MCF 10A (cell line): ENCODE measurements at regions not wholly inside any gene's neighbourhood (a gene's known extent, or its start where the extent isn't known, plus 50 kb on each side); places are given as distances from the start of the nearest gene placed in this dataset.
"Not testable (repeated sequence)": the region's sequence is repeated elsewhere in the genome, so short reads cannot be mapped to it uniquely, and the experiment has no call there.

Experiments
- BruUV-seq: library from RNA; stranded (reverse); fragments of 400-500 nt; replicated peaks from 2 replicates; lab custom pipeline; 2021; lab: Mats Ljungman, UMichigan
- CTCF ChIA-PET: fragments of 300-600 bp; sonication (Branson Sonifier 250); formaldehyde crosslinking; extraction: SDS; loops from one replicate; lab custom pipeline; 2021; ENCODE audit warnings: antibody characterized with exemption, inconsistent platforms; lab: Yijun Ruan, JAX
- POLR2A ChIA-PET: fragments of 300-600, 350-650 bp; sonication (Branson Sonifier 250); formaldehyde crosslinking; extraction: SDS; loops from one replicate; lab custom pipeline; 2020; ENCODE audit warnings: antibody characterized with exemption, inconsistent platforms; lab: Yijun Ruan, JAX
- DNase-seq: peaks from one replicate; pipeline ENCODE4 v3.0.0-alpha.2; 2018; ENCODE audit not compliant: unreplicated experiment
- H3K27ac Mint-ChIP-seq: one replicate; pipeline ENCODE4 v1.8.0; 2022; ENCODE audit warnings: mild to moderate bottlenecking, low read depth, mixed read lengths; ENCODE audit not compliant: unreplicated experiment
- H3K27me3 Mint-ChIP-seq: one replicate; pipeline ENCODE4 v1.8.0; 2022; ENCODE audit warnings: mixed read lengths; ENCODE audit not compliant: insufficient read depth, unreplicated experiment
- H3K36me3 Mint-ChIP-seq: one replicate; pipeline ENCODE4 v1.8.0; 2022; ENCODE audit warnings: mild to moderate bottlenecking, moderate library complexity, mixed read lengths; ENCODE audit not compliant: insufficient read depth, unreplicated experiment
- H3K4me1 Mint-ChIP-seq: one replicate; pipeline ENCODE4 v1.8.0; 2022; ENCODE audit warnings: mixed read lengths; ENCODE audit not compliant: insufficient read depth, unreplicated experiment
- H3K4me3 Mint-ChIP-seq: one replicate; pipeline ENCODE4 v1.8.0; 2022; ENCODE audit warnings: mild to moderate bottlenecking, moderate library complexity, mixed read lengths; ENCODE audit not compliant: unreplicated experiment
- H3K9me3 Mint-ChIP-seq: one replicate; pipeline ENCODE4 v1.8.0; 2022; ENCODE audit warnings: mixed read lengths; ENCODE audit not compliant: unreplicated experiment
- intact Hi-C: fragments of 100-400 bp; cut with micrococcal nuclease; formaldehyde crosslinking; loops from 2 replicates; pipeline ENCODE4 v1.14.1; 2022
- TF ChIP-seq, protein P1 (sequence below): fragments of 200-600 bp; IDR thresholded peaks from one replicate; pipeline ENCODE4 v1.8.0; 2022; ENCODE audit warnings: antibody characterized with exemption, mild to moderate bottlenecking; ENCODE audit not compliant: unreplicated experiment

DNA sequence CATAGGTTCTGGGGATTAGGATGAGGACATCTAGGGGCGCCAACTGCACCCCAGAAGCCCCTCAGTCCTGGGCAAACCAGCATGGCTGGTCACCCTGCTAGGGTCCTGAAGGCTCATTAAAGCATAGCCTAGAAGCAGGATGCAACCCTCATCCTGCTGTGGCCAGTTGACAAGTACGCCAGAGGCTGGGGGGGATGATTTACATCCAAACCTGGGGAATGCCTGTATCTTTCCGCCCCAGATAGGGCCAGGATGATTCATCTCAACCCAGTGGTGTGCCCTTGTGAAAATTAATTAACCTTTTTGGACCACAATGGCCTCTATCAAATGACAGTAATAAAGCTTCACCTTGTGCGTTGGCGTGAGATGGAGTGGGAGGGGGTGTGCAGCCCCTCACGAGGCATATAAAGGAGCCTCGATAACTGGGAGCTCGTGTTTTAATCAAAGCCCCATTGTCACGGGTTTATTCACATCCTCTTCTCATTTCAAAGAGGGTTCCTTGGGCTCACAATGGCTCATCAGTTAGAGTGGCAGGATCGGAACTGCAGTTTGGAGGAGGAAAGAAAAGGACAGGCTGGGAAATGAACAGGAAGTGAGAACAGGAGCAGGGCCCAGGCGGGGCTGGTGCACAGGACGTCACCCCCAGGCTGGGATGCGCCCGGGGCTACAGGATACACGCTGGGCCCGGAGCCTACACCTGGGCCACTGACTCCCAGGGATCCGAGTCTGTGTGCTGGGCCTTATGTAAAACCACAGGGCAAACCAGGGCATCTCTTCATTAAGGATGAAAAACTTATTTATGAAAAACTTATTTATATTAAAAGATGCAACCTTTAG is 121.8 kb upstream of the PHACTR3 start:
- DNase-seq, result no peak
- ChIA-PET POLR2A (no interaction called here), CTCF (interaction anchor here (0.8 to 5.4 kb wide), 4 partner anchors 9 to 36 kb away, joined by 3 to 38 read pairs (median 4); no protein-coding TSS in a partner anchor)
- peaks cover 75% of the 10 kb centered on the region for H3K27me3 Mint-ChIP-seq
- H3K4me3 Mint-ChIP-seq, result no peak overlapping the region
- TF ChIP-seq, protein P1, sequence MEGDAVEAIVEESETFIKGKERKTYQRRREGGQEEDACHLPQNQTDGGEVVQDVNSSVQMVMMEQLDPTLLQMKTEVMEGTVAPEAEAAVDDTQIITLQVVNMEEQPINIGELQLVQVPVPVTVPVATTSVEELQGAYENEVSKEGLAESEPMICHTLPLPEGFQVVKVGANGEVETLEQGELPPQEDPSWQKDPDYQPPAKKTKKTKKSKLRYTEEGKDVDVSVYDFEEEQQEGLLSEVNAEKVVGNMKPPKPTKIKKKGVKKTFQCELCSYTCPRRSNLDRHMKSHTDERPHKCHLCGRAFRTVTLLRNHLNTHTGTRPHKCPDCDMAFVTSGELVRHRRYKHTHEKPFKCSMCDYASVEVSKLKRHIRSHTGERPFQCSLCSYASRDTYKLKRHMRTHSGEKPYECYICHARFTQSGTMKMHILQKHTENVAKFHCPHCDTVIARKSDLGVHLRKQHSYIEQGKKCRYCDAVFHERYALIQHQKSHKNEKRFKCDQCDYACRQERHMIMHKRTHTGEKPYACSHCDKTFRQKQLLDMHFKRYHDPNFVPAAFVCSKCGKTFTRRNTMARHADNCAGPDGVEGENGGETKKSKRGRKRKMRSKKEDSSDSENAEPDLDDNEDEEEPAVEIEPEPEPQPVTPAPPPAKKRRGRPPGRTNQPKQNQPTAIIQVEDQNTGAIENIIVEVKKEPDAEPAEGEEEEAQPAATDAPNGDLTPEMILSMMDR, result no peak
- no peaks in the 10 kb centered on the region for H3K4me1 Mint-ChIP-seq
- H3K9me3 Mint-ChIP-seq, result no peaks in the 10 kb centered on the region
- intact Hi-C loops, result no loop called here
- BruUV-seq, result no TSS peak
- H3K36me3 Mint-ChIP-seq, result no peaks in the 10 kb centered on the region
- no peak overlapping the region for H3K27ac Mint-ChIP-seq

DNA sequence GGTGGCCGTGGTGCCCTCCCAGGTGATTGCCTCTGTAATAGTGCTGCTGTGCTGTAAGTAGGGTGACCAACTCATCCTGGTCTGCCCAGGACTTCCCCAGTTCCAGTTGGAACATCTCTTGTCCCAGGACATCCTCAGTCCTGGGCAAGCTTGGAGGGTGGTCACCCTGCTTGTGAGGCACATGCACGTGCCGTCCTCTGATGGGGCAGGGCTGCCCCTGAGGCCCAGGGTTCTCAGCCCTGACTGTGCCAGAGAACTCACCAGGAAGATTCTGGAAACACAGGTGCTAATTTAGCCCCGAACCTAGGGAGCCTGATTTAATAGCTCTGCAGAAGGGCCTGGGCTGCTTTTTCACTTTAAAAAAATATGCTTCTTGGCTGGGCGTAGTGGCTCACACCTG is 120.9 kb upstream of the PHACTR3 start:
- no peaks in the 10 kb centered on the region for H3K9me3 Mint-ChIP-seq
- H3K4me3 Mint-ChIP-seq, result no peak overlapping the region
- intact Hi-C loops, result no loop called here
- peaks cover 76% of the 10 kb centered on the region for H3K27me3 Mint-ChIP-seq
- no peak for DNase-seq
- no TSS peak for BruUV-seq
- H3K36me3 Mint-ChIP-seq, result no peaks in the 10 kb centered on the region
- no peaks in the 10 kb centered on the region for H3K4me1 Mint-ChIP-seq
- TF ChIP-seq, protein P1, result no peak
- H3K27ac Mint-ChIP-seq, result no peak overlapping the region
- ChIA-PET POLR2A (no interaction called here), CTCF (interaction anchor here (0.7 to 0.8 kb wide), 2 partner anchors 12 to 26 kb away, joined by 4 to 5 read pairs; no protein-coding TSS in a partner anchor)

DNA sequence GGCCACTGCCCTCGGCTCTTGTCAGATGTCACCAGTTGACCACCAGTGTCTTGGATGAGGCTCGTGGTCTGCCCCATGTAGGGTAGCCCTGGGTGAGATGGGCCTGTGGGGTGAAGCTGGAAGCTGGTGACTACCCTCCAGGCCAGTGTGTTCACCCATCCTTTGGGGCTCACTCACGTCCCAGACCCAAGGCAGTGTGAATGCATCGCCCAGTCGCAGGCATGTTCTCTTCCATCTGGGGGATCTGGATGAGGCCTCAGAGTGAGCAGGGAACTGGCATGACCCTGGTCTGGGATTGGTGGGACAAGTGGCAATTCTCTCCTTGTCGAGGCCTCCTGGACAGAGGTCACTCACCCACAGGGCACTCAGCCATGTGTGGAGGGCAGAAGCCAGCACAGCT is 120.1 kb upstream of the PHACTR3 start:
- Mint-ChIP-seq H3K9me3 (no peaks in the 10 kb centered on the region), H3K4me3 (no peak overlapping the region), H3K36me3 (no peaks in the 10 kb centered on the region), H3K27ac (no peak overlapping the region), H3K4me1 (no peaks in the 10 kb centered on the region), H3K27me3 (peaks cover 76% of the 10 kb centered on the region)
- DNase-seq, result no peak
- CTCF ChIA-PET, result interaction anchor here (0.7 to 0.8 kb wide), 3 partner anchors 11 to 26 kb away, joined by 4 to 5 read pairs (median 4); no protein-coding TSS in a partner anchor
- TF ChIP-seq, protein P1, result no peak
- POLR2A ChIA-PET, result interaction anchor here (0.6 kb wide), 1 partner anchor 632 kb away, joined by 3 read pairs; no protein-coding TSS in a partner anchor
- intact Hi-C loops, result no loop called here
- BruUV-seq, result no TSS peak

DNA sequence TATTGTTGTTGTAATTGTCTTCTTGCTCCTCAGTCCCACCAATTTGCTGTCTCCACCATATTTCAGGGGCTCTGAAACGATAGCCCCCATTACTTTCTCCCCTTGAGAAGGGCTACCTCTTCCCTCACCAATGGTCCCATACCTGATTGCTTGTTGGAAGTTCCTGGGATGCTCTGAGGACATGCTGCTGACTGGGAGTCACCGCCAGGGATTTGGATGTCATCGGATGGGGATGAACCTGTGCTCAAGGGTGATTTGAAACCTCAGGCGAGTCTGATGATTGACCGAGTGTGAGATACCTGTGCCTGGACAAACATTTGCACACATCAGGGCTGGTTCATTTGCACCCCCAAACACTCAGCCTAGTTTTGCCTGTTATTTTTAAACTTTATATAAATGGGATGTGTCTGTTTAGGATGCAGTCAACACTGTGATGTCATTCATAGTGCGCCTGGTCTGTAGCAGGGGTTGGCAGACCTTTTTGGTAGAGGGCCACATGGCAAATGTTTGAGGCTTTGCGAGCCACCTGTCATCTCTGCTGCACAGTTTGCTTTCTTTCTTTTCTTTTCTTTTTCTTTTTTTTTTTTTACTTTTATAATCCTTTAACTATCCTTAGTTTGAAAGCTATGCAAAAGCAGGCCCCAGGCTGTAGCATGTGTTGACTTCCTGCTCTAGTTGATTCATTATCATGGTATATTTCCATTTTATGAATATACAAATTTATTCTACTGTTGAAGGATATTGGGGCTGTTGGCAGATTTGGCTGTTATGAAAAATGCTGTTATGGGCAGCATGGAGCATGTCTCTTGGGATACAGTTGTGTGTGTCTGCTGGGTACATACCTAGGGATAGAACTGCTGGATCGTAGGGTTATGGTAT is 118.5 kb upstream of the PHACTR3 start:
- Mint-ChIP-seq H3K4me1 (no peaks in the 10 kb centered on the region), H3K27ac (no peak overlapping the region), H3K36me3 (no peaks in the 10 kb centered on the region), H3K27me3 (peaks cover 64% of the 10 kb centered on the region), H3K4me3 (no peak overlapping the region), H3K9me3 (no peaks in the 10 kb centered on the region)
- POLR2A ChIA-PET, result no interaction called here
- CTCF ChIA-PET, result interaction anchor here (2.5 kb wide), 1 partner anchor 10 kb away, joined by 28 read pairs; no protein-coding TSS in a partner anchor
- TF ChIP-seq, protein P1, result no peak
- no peak for DNase-seq
- intact Hi-C loops, result no loop called here
- no TSS peak for BruUV-seq

DNA sequence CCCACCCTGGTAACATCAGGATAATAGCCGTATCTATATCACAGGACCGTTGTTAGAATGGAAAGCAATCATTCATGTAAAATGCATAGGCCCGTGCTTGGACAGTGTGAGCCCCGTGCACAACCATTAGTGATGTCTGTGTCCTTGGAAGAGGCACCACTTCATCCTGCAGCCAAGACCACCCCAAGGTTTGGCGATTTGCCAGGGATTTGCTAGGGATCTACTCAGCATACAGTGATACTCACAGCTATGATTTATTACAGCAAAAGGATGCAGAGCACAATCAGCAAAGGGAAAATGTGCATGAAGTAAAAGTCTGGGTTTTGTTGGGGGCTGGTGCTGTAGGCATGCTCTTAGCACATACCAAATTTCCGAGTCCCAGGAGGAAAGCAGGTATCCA is 115.9 kb upstream of the PHACTR3 start:
- CTCF ChIA-PET, intact Hi-C loops, POLR2A ChIA-PET, H3K4me1 Mint-ChIP-seq, BruUV-seq, H3K9me3 Mint-ChIP-seq, H3K27ac Mint-ChIP-seq, H3K4me3 Mint-ChIP-seq, H3K36me3 Mint-ChIP-seq, DNase-seq: not testable (repeated sequence)
- peaks cover 62% of the 10 kb centered on the region for H3K27me3 Mint-ChIP-seq
